GM12878 (cell line): ENCODE measurements at regions not wholly inside any gene's neighbourhood (a gene's known extent, or its start where the extent isn't known, plus 50 kb on each side); places are given as distances from the start of the nearest gene placed in this dataset.

Experiments
- BACH1 ChIP-seq: fragments of 450-650 bp; IDR thresholded peaks from 2 replicates; pipeline ENCODE4 v1.6.1; 2017; ENCODE audit warnings: mild to moderate bottlenecking, borderline replicate concordance
- CBFB ChIP-seq: IDR thresholded peaks from 2 replicates; pipeline ENCODE4 v1.6.1; 2016; ENCODE audit warnings: antibody characterized with exemption, low read depth
- CUX1 ChIP-seq: IDR thresholded peaks from 2 replicates; pipeline ENCODE4 v1.6.1; 2012; ENCODE audit warnings: improper control_type of control experiment, low read depth, low read length; ENCODE audit not compliant: insufficient replicate concordance
- LARP7 ChIP-seq: fragments of 450-650 bp; IDR thresholded peaks from 2 replicates; pipeline ENCODE4 v1.6.1; 2017; ENCODE audit warnings: mild to moderate bottlenecking
- MTA2 ChIP-seq: fragments of 450-650 bp; IDR thresholded peaks from 2 replicates; pipeline ENCODE4 v1.6.1; 2016; ENCODE audit warnings: low read depth, mild to moderate bottlenecking, moderate library complexity
- NFYA ChIP-seq: IDR thresholded peaks from 2 replicates; pipeline ENCODE4 v1.6.1; 2011; ENCODE audit warnings: low read depth, mild to moderate bottlenecking, low read length, improper control_type of control experiment, borderline replicate concordance
- PAX8 ChIP-seq: fragments of 450-650 bp; IDR thresholded peaks from 2 replicates; pipeline ENCODE4 v1.6.1; 2017; ENCODE audit warnings: mild to moderate bottlenecking, moderate library complexity
- PML ChIP-seq: IDR thresholded peaks from 2 replicates; pipeline ENCODE4 v1.6.1; 2012; ENCODE audit warnings: low read length, inconsistent platforms
- SMARCA5 ChIP-seq: fragments of 450-650 bp; IDR thresholded peaks from 2 replicates; pipeline ENCODE4 v1.6.1; 2017; ENCODE audit warnings: mild to moderate bottlenecking
- ZBTB4 ChIP-seq: fragments of 450-650 bp; formaldehyde crosslinking; IDR thresholded peaks from 2 replicates; pipeline ENCODE4 v1.4.0; 2022; ENCODE audit warnings: mild to moderate bottlenecking, moderate library complexity
- ZNF207 ChIP-seq: fragments of 450-650 bp; IDR thresholded peaks from 2 replicates; pipeline ENCODE4 v1.6.1; 2014; ENCODE audit warnings: antibody characterized with exemption, mild to moderate bottlenecking, borderline replicate concordance
- ZNF592 ChIP-seq: fragments of 450-650 bp; IDR thresholded peaks from 2 replicates; pipeline ENCODE4 v1.6.1; 2017; ENCODE audit warnings: mild to moderate bottlenecking, moderate library complexity

- no peak for TF ChIP-seq ZNF592
- TF ChIP-seq ZBTB4 (CRISPR knock-in tag), result no peak
- TF ChIP-seq PML, result no peak
- TF ChIP-seq MTA2, result no peak
- no peak for TF ChIP-seq ZNF207
- TF ChIP-seq BACH1, result no peak
- TF ChIP-seq NFYA, result no peak
- no peak for TF ChIP-seq LARP7
- no peak for TF ChIP-seq CBFB
- no peak for TF ChIP-seq PAX8
- no peak for TF ChIP-seq CUX1
- TF ChIP-seq SMARCA5, result no peak
Measured at GRCh38 chr4:24236120-24236519, 346.3 kb upstream of the PPARGC1A start (continued).
